ENCODE measurements at regions not wholly inside any gene's neighbourhood (a gene's known extent, or its start where the extent isn't known, plus 50 kb on each side); places are given as distances from the start of the nearest gene placed in this dataset.
"Not testable (repeated sequence)": the region's sequence is repeated elsewhere in the genome, so short reads cannot be mapped to it uniquely, and the experiment has no call there.

DNA sequence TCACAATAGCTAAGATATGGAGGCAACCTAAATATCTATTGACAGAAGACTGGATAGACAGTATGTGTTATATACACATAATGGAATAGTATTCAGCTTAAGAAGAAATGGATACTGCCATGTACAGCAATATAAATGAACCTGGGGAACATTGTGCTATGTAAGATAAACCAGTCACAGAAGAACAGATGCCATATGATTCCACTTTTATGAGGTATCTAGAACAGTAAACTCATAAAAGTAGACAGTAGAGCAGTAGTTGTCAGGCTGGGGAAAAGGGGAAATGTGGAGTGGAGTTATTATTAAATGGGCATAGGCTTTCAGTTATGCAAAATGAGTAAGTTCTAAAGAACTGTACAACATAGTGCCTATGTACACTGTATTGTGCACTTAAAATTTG, 1055.7 kb upstream of the TMEFF2 start:
- Mint-ChIP-seq H3K9me3 (no peaks in the 10 kb centered on the region), H3K36me3 (no peaks in the 10 kb centered on the region), H3K27me3 (no peaks in the 10 kb centered on the region), H3K4me3 (no peak overlapping the region), H3K27ac (no peak overlapping the region), H3K4me1 (no peaks in the 10 kb centered on the region)
- no peak for DNase-seq

DNA sequence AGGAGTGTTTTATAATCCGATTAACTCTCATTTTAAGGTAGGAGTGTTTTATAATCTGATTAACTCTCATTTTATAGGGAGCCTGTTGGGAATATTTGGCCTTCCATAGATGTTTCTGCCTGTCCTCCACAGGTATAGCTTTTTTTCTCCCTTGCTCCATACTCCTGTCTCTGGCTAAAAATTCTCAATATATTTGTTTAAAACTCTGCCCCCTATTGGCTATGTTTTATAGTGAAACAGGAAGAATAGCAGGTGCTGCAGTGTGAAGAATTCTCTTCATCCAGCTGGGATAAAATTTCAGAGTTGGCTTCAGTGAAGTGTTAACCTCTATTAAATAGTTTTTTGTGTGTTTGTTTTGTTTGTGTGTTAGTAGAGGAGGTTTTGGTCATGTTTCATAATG, 1046.0 kb upstream of the TMEFF2 start:
- H3K36me3 Mint-ChIP-seq: no peaks in the 10 kb centered on the region
- H3K27me3 Mint-ChIP-seq: no peaks in the 10 kb centered on the region
- H3K4me1 Mint-ChIP-seq: no peaks in the 10 kb centered on the region
- no peaks in the 10 kb centered on the region for H3K9me3 Mint-ChIP-seq
- H3K4me3 Mint-ChIP-seq: no peak overlapping the region
- no peak for DNase-seq
- H3K27ac Mint-ChIP-seq: no peak overlapping the region

DNA sequence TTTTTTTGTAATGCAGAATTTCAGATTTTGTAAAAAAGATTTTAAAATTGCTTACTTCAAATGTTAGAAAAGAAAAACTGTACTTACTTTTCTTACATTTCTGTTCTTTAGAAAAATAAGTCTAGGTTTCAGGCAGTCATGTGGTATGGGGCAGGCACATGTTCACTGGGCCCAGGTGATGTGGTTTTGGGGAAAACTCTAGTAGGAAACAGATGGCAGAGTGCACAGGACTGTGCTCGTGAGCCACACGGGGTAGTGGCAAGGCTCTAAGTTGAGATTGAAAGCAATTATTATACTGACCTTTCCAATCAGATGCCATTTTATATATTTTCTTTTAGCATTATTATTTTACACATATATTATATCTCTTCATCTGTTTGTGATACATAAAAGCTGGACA, 1036.9 kb upstream of the TMEFF2 start:
- H3K27me3 Mint-ChIP-seq: no peaks in the 10 kb centered on the region
- no peaks in the 10 kb centered on the region for H3K36me3 Mint-ChIP-seq
- H3K9me3 Mint-ChIP-seq: no peaks in the 10 kb centered on the region
- no peak for DNase-seq
- H3K4me3 Mint-ChIP-seq: no peak overlapping the region
- H3K4me1 Mint-ChIP-seq: no peaks in the 10 kb centered on the region
- no peak overlapping the region for H3K27ac Mint-ChIP-seq

DNA sequence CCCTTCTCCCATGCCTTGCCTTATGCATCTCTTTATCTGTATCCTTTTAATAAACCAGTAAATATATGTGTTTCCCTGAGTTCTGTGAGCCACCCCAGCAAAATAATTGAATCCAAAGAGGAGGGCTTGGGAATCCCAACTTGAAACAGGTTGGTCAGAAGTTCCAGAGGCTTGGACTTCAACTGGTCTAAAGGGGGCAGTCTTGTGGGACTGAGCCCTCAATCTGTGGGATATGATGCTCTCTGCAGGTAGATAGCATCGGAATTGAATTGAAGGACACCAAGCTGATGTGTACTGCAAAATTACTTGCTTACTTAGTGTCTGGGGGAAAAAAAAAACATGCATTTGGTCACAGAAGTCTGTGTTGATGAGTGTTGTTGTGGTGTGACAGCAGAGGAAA, 1033.5 kb upstream of the TMEFF2 start:
- Mint-ChIP-seq H3K9me3 (no peaks in the 10 kb centered on the region), H3K27ac (no peak overlapping the region), H3K27me3 (no peaks in the 10 kb centered on the region), H3K4me1 (no peaks in the 10 kb centered on the region), H3K4me3 (no peak overlapping the region), H3K36me3 (no peaks in the 10 kb centered on the region)
- DNase-seq: no peak

DNA sequence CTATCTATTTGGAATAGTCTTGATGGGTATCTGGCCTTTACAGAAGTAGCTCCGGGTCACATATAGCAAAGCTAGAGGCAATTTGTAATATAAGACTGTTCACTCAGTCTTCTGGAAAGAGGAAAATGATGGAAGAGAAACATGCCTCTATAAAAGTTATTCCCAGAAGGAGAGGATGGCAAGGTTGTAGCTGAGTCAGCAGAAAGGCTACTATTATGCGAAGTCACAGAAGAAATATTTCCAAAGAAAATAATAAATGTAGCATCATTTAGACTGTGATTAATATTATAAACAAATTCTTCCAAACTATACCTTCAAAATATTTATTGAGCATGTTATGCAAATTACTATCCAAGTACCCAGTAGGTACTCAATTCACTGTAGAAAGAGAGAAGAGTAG, 1027.7 kb upstream of the TMEFF2 start:
- no peak for DNase-seq
- H3K27ac Mint-ChIP-seq: no peak overlapping the region
- no peaks in the 10 kb centered on the region for H3K36me3 Mint-ChIP-seq
- H3K4me1 Mint-ChIP-seq: no peaks in the 10 kb centered on the region
- H3K4me3 Mint-ChIP-seq: no peak overlapping the region
- H3K9me3 Mint-ChIP-seq: no peaks in the 10 kb centered on the region
- no peaks in the 10 kb centered on the region for H3K27me3 Mint-ChIP-seq

DNA sequence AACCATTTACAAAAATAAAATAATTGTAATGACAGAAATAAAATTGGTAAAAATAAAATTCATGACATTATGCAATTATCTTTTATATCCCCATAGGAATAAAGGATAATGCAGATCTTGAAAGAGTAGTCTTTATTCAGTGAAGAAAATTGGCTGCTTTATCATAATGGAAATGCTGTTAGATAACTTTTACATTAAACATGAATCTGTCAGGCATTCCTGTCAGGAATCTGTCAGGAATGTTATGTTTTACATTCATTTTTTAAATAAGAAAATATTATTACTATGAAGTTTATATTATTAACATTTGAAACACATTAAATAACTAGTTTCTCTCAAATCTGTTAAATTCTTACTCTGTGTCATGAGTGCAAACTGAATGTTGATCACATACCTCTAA, 1024.7 kb upstream of the TMEFF2 start:
- no peak for DNase-seq
- Mint-ChIP-seq H3K4me1 (no peaks in the 10 kb centered on the region), H3K4me3 (no peak overlapping the region), H3K27ac (no peak overlapping the region), H3K36me3 (no peaks in the 10 kb centered on the region), H3K9me3 (no peaks in the 10 kb centered on the region), H3K27me3 (no peaks in the 10 kb centered on the region)

DNA sequence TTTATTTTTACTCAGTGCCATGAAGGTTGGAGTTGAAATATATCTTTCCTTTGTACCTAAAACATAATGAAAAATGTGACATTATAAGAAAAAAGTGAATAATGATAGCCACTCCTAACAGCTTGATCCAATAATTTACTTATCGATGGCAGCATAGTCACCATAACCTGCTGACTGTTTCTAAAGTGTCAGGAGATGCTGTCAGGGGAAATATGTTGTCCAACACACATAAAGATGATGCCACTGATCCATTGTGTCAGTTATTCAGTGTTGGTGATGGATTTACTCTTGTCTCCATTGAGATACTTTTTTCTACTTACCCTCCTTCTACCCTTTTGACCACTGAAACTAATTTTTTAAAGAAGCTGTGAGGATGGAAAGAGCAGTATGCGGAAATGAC, 1006.9 kb upstream of the TMEFF2 start:
- H3K36me3 Mint-ChIP-seq: no peaks in the 10 kb centered on the region
- DNase-seq: no peak
- H3K9me3 Mint-ChIP-seq: no peaks in the 10 kb centered on the region
- no peaks in the 10 kb centered on the region for H3K4me1 Mint-ChIP-seq
- H3K27me3 Mint-ChIP-seq: no peaks in the 10 kb centered on the region
- H3K27ac Mint-ChIP-seq: no peak overlapping the region
- H3K4me3 Mint-ChIP-seq: no peak overlapping the region

DNA sequence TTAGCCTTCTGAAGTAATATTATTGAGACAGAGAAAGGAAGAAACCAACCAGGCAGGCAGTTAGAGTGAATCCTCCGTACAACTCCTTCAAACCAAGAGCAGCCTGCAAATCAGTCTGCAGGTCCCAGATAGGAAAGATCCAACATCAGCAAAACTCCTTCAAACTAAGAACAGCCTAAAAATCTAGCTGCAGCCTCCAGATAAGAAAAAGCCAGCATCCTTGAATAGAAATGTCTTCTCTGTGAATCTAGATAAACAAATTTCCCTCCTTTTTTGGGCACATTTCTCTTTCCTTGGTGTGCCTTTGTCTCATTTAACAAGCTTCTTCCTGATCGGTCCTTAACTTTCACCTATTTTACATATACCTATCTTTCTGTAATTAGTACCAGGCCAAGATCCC, 1004.6 kb upstream of the TMEFF2 start:
- Mint-ChIP-seq H3K27me3 (no peaks in the 10 kb centered on the region), H3K4me3 (no peak overlapping the region), H3K27ac (no peak overlapping the region), H3K36me3 (no peaks in the 10 kb centered on the region), H3K4me1 (no peaks in the 10 kb centered on the region), H3K9me3 (no peaks in the 10 kb centered on the region)
- no peak for DNase-seq

DNA sequence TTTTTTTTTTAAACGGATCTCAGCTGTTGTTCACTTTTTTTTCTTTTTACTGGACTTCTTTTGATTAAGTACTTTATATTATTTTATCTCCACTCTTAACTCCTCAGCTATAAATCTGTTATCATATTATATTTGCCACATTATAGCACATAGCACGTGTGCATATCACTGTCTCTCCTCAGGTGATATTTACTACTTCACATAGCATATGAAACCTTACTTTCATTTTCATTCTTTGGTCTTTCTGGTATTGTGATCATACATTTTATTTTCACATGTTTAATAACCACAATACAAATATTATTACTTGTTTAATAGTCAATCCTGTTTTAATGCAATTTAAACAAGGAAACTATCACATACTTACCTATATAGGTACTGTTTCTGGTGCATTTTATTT, 993.1 kb upstream of the TMEFF2 start:
- H3K4me3 Mint-ChIP-seq: no peak overlapping the region
- H3K9me3 Mint-ChIP-seq: no peaks in the 10 kb centered on the region
- H3K4me1 Mint-ChIP-seq: peaks cover 7% of the 10 kb centered on the region
- DNase-seq: no peak
- H3K27ac Mint-ChIP-seq: no peak overlapping the region
- H3K27me3 Mint-ChIP-seq: no peaks in the 10 kb centered on the region
- no peaks in the 10 kb centered on the region for H3K36me3 Mint-ChIP-seq

DNA sequence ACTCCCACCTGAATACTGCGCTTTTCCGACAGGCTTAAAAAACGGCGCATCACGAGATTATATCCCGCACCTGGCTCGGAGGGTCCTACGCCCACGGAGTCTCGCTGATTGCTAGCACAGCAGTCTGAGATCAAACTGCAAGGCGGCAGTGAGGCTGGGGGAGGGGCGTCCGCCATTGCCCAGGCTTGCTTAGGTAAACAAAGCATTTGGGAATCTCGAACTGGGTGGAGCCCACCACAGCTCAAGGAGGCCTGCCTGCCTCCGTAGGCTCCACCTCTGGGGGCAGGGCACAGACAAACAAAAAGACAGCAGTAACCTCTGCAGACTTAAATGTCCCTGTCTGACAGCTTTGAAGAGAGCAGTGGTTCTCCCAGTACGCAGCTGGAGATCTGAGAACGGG, 976.2 kb upstream of the TMEFF2 start:
- DNase-seq, H3K27ac Mint-ChIP-seq, H3K27me3 Mint-ChIP-seq, H3K36me3 Mint-ChIP-seq, H3K4me3 Mint-ChIP-seq, H3K9me3 Mint-ChIP-seq, H3K4me1 Mint-ChIP-seq: not testable (repeated sequence)

DNA sequence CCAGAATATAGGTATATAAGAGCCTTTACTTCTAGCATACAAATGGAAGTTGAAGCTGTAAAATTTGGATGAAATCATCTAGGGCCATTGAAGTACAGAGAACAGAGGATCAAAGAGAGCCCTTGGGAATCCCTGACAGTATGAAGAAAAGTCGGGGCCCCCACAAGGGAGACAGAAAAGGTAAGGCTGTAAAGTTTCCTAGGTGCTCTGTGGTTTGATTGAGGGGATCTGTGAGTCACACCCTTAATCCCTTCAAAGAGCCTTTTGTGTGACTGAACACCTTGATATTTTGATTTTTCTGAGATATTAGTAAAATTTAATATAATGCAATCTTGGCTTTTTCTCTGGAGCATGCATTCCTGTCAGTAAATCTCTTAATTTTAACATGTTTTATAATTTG, 961.7 kb upstream of the TMEFF2 start:
- no peak for DNase-seq
- Mint-ChIP-seq H3K4me3 (no peak overlapping the region), H3K36me3 (no peaks in the 10 kb centered on the region), H3K27ac (no peak overlapping the region), H3K4me1 (no peaks in the 10 kb centered on the region), H3K9me3 (no peaks in the 10 kb centered on the region), H3K27me3 (no peaks in the 10 kb centered on the region)

DNA sequence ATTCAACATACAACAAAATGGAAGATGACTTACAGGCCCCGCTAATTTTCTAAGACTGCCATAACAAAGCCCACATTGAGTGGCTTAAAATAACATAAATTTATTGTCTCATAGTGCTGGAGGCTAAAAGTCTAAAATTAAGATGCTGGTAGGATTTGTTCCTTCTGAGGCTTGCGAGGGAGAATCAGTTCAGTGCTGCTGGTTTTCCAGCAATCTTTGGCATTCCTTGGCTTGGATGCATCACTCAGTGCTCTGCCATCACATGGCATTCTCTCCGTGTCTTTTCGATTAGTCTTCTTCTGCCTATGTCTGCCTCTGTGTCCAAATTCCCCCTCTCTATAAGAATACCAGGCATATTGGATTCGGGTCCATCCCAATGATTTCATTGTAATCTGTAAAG, 959.3 kb upstream of the TMEFF2 start:
- Mint-ChIP-seq H3K4me1 (no peaks in the 10 kb centered on the region), H3K36me3 (no peaks in the 10 kb centered on the region), H3K27ac (no peak overlapping the region), H3K27me3 (no peaks in the 10 kb centered on the region), H3K9me3 (no peaks in the 10 kb centered on the region), H3K4me3 (no peak overlapping the region)
- DNase-seq: no peak

DNA sequence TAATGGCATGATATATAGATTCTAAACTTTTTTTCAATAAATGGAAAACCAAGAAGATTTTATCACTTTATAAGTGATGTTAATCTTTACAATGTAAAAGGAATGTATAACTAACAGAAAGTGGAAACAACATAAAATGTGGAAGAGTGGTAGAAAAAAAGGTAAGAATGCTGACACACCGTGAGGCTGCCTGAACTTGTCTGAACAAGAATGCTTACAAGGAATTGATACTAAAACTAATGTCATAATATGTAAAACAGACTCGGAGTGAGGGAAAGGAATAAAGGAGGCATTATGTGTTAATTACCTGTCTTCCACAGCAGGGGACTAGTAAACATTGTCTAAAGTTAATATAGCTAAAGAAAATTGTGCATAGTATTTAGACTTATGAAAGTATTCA, 958.8 kb upstream of the TMEFF2 start:
- no peaks in the 10 kb centered on the region for H3K4me1 Mint-ChIP-seq

DNA sequence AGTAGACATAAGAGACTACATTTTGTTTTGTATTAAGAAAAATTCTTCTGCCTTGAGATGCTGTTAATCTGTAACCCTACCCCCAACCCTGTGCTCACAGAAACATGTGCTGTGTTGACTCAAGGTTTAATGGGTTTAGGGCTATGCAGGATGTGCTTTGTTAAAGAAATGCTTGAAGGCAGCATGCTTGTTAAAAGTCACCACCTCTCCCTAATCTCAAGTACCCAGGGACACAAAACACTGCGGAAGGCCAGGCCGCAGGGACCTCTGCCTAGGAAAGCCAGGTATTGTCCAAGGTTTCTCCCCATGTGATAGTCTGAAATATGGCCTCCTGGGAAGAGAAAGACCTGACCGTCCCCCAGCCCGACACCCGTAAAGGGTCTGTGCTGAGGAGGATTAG, 947.7 kb upstream of the TMEFF2 start:
- H3K9me3 Mint-ChIP-seq, H3K27me3 Mint-ChIP-seq, DNase-seq, H3K4me3 Mint-ChIP-seq, H3K36me3 Mint-ChIP-seq, H3K27ac Mint-ChIP-seq, H3K4me1 Mint-ChIP-seq: not testable (repeated sequence)

More for the DNA sequence above, 958.8 kb upstream of the TMEFF2 start:
- no peak overlapping the region for H3K27ac Mint-ChIP-seq
- H3K4me3 Mint-ChIP-seq: no peak overlapping the region
- no peaks in the 10 kb centered on the region for H3K36me3 Mint-ChIP-seq
- no peaks in the 10 kb centered on the region for H3K27me3 Mint-ChIP-seq
- no peak for DNase-seq
- no peaks in the 10 kb centered on the region for H3K9me3 Mint-ChIP-seq

DNA sequence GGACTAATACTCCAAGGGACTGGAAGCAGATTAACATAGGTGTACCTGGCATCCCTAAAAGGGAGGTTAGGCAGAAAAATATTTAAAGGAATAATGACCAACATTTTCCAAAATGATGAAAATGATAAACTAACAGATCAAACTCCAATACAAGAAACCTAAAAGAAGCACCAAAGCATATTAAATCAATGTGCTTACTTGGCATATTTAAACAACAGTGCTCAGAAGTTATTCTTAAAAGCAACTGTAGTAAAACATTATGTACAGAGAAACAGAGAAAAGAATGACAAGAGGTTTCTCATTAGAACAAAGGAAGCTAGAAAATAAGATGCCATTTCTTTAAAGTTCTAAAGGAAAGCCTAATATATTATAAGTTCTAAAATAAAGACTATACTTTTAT, 947.3 kb upstream of the TMEFF2 start:
- Mint-ChIP-seq H3K4me3 (no peak overlapping the region), H3K4me1 (no peaks in the 10 kb centered on the region), H3K9me3 (no peaks in the 10 kb centered on the region), H3K36me3 (no peaks in the 10 kb centered on the region), H3K27me3 (no peaks in the 10 kb centered on the region), H3K27ac (no peak overlapping the region)
- DNase-seq: no peak

DNA sequence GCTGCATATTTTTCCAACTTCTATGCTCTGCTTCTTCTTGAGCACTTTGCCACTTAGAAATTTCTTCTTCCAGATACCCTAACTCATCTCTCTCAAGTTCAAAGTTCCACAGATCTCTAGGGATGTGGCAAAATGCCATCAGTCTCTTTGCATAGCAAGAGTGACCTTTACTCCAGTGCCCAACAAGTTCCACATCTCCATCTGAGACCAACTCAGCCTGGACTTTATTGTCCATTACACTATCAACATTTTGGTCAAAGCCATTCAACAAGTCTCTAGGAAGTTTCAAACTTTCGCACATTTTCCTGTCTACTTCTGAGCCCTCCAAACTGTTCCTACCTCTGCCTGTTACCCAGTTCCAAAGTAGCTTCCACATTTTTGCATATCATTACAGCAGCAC, 946.2 kb upstream of the TMEFF2 start:
- not testable (repeated sequence) for H3K4me1 Mint-ChIP-seq, H3K27ac Mint-ChIP-seq, H3K4me3 Mint-ChIP-seq, H3K27me3 Mint-ChIP-seq, H3K36me3 Mint-ChIP-seq, DNase-seq, H3K9me3 Mint-ChIP-seq

DNA sequence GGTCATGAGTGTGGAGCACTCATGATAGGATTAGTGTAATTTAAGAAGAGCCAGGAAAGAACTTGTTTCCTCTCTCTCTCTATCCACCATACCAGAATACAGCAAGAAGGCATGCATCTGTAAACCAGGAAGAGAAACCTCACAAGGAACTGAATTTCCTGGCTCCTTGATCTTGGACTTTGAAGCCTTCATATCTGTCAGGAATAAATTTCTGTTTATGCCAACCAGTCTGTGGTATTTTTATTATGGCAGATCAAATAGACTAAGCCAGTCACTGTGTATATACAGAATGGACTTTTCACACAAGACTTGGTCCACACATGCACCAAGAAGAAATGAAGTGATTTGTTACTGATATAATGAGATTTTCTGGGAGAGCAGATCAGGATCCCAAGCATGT, 930.1 kb upstream of the TMEFF2 start:
- Mint-ChIP-seq H3K27ac (no peak overlapping the region), H3K36me3 (no peaks in the 10 kb centered on the region), H3K27me3 (no peaks in the 10 kb centered on the region), H3K9me3 (no peaks in the 10 kb centered on the region), H3K4me3 (no peak overlapping the region), H3K4me1 (no peaks in the 10 kb centered on the region)
- no peak for DNase-seq
